Keratinocyte (primary cell): ENCODE measurements at regions not wholly inside any gene's neighbourhood (a gene's known extent, or its start where the extent isn't known, plus 50 kb on each side); places are given as distances from the start of the nearest gene placed in this dataset.

Source experiments
- DNase-seq: peaks from one replicate; pipeline ENCODE4 v3.0.0-alpha.2; 2011; ENCODE audit warnings: low read depth, missing footprints, low spot score
- FAIRE-seq: peaks from 2 replicates; lab custom pipeline; 2011; peaks lifted over from hg19 to GRCh38; lab: Jason Lieb, UNC
- H2AFZ ChIP-seq: 2 replicates; pipeline ENCODE4 v1.6.0; 2012; ENCODE audit warnings: low read length, control low read depth, inconsistent platforms; ENCODE audit not compliant: control insufficient read depth
- H3K27ac ChIP-seq: 2 replicates; pipeline ENCODE4 v1.5.1; 2011; ENCODE audit warnings: low read length; ENCODE audit not compliant: control insufficient read depth, insufficient read depth
- H3K27me3 ChIP-seq: 3 replicates; pipeline ENCODE4 v1.6.0; 2011; ENCODE audit warnings: low read length; ENCODE audit not compliant: control insufficient read depth, insufficient read depth; ENCODE audit errors: extremely low read depth
- H3K36me3 ChIP-seq, 2 experiments: 2 replicates in 1 of 2; 3 replicates in 1 of 2; pipeline ENCODE4 v1.5.1; 2011; ENCODE audit warnings: low read length in 2 of 2, mild to moderate bottlenecking in 1 of 2; ENCODE audit not compliant: control insufficient read depth in 2 of 2, insufficient read depth in 2 of 2; ENCODE audit errors: extremely low read depth in 1 of 2
- H3K4me1 ChIP-seq: 3 replicates; pipeline ENCODE4 v1.5.1; 2011; ENCODE audit warnings: low read length; ENCODE audit not compliant: control insufficient read depth, insufficient read depth; ENCODE audit errors: extremely low read depth
- H3K4me2 ChIP-seq: 3 replicates; pipeline ENCODE4 v1.6.0; 2011; ENCODE audit warnings: low read depth, low read length; ENCODE audit not compliant: control insufficient read depth, insufficient read depth; ENCODE audit errors: extremely low read depth
- H3K4me3 ChIP-seq, 3 experiments: fragments of 200-600 bp in 1 of 3; sonication (generic) in 1 of 3; 2 replicates in 2 of 3; 3 replicates in 1 of 3; pipeline ENCODE4 v1.5.1; 2011 to 2016; ENCODE audit warnings: low read length in 3 of 3, mild to moderate bottlenecking in 3 of 3, control low read depth in 2 of 3, inconsistent platforms in 1 of 3, low read depth in 1 of 3, mixed read lengths in 1 of 3, mixed run types in 1 of 3, moderate library complexity in 1 of 3; ENCODE audit not compliant: control insufficient read depth in 2 of 3, insufficient read depth in 2 of 3; ENCODE audit errors: extremely low read depth in 1 of 3
- H3K79me2 ChIP-seq: 2 replicates; pipeline ENCODE4 v1.6.0; 2012; ENCODE audit warnings: low read length; ENCODE audit not compliant: control insufficient read depth, insufficient read depth
- H3K9ac ChIP-seq: 3 replicates; pipeline ENCODE4 v1.6.0; 2011; ENCODE audit warnings: low read length; ENCODE audit not compliant: control insufficient read depth, insufficient read depth; ENCODE audit errors: extremely low read depth
- H3K9me1 ChIP-seq: 3 replicates; pipeline ENCODE4 v1.6.0; 2011; ENCODE audit warnings: low read length; ENCODE audit not compliant: control insufficient read depth, insufficient read depth; ENCODE audit errors: extremely low read depth
- H3K9me3 ChIP-seq: 2 replicates; pipeline ENCODE4 v1.5.1; 2012; ENCODE audit warnings: low read depth, low read length; ENCODE audit not compliant: control insufficient read depth
- H4K20me1 ChIP-seq: 3 replicates; pipeline ENCODE4 v1.6.0; 2011; ENCODE audit warnings: low read length; ENCODE audit not compliant: control insufficient read depth, insufficient read depth; ENCODE audit errors: extremely low read depth
- EZH2 ChIP-seq: IDR thresholded peaks from one replicate; pipeline ENCODE4 v1.6.1; 2012; ENCODE audit warnings: inconsistent platforms, mild to moderate bottlenecking, low read length, moderate library complexity
- dilution Hi-C: fragments of 300-500 bp; cut with MboI; formaldehyde crosslinking; loops from one replicate; pipeline ENCODE4 v1.7.0; 2020; ENCODE audit warnings: low sequenced_read_pairs; ENCODE audit not compliant: extremely low pct_ligation_motif_present
- TF ChIP-seq, protein P1 (sequence below), 3 experiments: IDR thresholded peaks in 1 of 3; conservative IDR thresholded peaks in 1 of 3; optimal IDR thresholded peaks in 1 of 3; 2 replicates in 2 of 3; 3 replicates in 1 of 3; pipeline versions ENCODE3 to v1.5.1; 2011; ENCODE audit warnings: low read length in 3 of 3, mild to moderate bottlenecking in 3 of 3, moderate library complexity in 2 of 3, control low read depth in 1 of 3, inconsistent platforms in 1 of 3; ENCODE audit not compliant: insufficient read depth in 2 of 3; ENCODE audit errors: extremely low read depth in 1 of 3

GRCh38 chr3:196141052-196141865, 59.4 kb upstream of the TFRC start:
- no peaks in the 10 kb centered on the region for H3K9me3 ChIP-seq
- no peak for TF ChIP-seq EZH2
- TF ChIP-seq, protein P1, sequence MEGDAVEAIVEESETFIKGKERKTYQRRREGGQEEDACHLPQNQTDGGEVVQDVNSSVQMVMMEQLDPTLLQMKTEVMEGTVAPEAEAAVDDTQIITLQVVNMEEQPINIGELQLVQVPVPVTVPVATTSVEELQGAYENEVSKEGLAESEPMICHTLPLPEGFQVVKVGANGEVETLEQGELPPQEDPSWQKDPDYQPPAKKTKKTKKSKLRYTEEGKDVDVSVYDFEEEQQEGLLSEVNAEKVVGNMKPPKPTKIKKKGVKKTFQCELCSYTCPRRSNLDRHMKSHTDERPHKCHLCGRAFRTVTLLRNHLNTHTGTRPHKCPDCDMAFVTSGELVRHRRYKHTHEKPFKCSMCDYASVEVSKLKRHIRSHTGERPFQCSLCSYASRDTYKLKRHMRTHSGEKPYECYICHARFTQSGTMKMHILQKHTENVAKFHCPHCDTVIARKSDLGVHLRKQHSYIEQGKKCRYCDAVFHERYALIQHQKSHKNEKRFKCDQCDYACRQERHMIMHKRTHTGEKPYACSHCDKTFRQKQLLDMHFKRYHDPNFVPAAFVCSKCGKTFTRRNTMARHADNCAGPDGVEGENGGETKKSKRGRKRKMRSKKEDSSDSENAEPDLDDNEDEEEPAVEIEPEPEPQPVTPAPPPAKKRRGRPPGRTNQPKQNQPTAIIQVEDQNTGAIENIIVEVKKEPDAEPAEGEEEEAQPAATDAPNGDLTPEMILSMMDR (optimal IDR thresholded peaks at IDR 0.05 in 1 of 3, IDR thresholded peaks at IDR 0.05 in 1 of 3, conservative IDR thresholded peaks at IDR 0.05 in 1 of 3; ENCODE audit: extremely low read depth in 1 of 3, insufficient read depth in 2 of 3, low read length in 3 of 3), result no peak
- dilution Hi-C loops, result no loop called here
- H3K79me2 ChIP-seq, result no peaks in the 10 kb centered on the region
- H3K4me1 ChIP-seq, result peaks cover 37% of the 10 kb centered on the region
- H2AFZ ChIP-seq, result no peak overlapping the region
- H3K9ac ChIP-seq, result no peak overlapping the region
- FAIRE-seq, result no peak
- H3K9me1 ChIP-seq, result no peaks in the 10 kb centered on the region
- no peak overlapping the region for H3K4me3 ChIP-seq
- H3K27me3 ChIP-seq, result no peaks in the 10 kb centered on the region
- no peak for DNase-seq
- H3K4me2 ChIP-seq, result no peak overlapping the region
- H3K36me3 ChIP-seq, result no peaks in the 10 kb centered on the region
- H3K27ac ChIP-seq, result no peak overlapping the region
- H4K20me1 ChIP-seq, result no peaks in the 10 kb centered on the region

DNA sequence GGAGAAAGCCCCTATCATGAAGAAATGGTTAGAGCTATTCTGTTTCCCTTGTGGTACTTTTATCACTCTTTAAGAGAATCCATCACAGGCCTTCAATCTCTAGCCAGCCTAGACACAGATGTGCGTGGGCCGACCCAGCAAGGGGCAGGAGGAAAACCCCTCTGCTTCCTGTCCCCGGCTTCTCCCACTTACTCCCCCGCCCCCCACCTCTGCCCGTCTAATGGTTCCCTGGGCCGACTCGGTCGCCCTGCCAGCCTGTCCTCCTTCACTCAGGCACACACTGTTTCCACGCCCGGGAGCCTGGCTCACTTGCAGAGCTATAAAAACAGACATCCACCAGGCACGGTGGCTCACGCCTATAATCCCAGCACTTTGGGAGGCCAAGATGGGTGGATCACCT, 58.3 kb upstream of the TFRC start:
- DNase-seq, result no peak
- H3K9ac ChIP-seq, result no peak overlapping the region
- H3K79me2 ChIP-seq, result no peaks in the 10 kb centered on the region
- no peaks in the 10 kb centered on the region for H3K27me3 ChIP-seq
- no peak overlapping the region for H3K27ac ChIP-seq
- dilution Hi-C loops, result no loop called here
- H4K20me1 ChIP-seq, result no peaks in the 10 kb centered on the region
- H3K36me3 ChIP-seq, result no peaks in the 10 kb centered on the region
- H3K4me2 ChIP-seq, result no peak overlapping the region
- no peaks in the 10 kb centered on the region for H3K9me1 ChIP-seq
- FAIRE-seq, result no peak
- H3K4me1 ChIP-seq, result peaks cover 46% of the 10 kb centered on the region
- H2AFZ ChIP-seq, result no peak overlapping the region
- no peak overlapping the region for H3K4me3 ChIP-seq
- no peaks in the 10 kb centered on the region for H3K9me3 ChIP-seq
- TF ChIP-seq, protein P1 (optimal IDR thresholded peaks at IDR 0.05 in 1 of 3, IDR thresholded peaks at IDR 0.05 in 1 of 3, conservative IDR thresholded peaks at IDR 0.05 in 1 of 3; ENCODE audit: extremely low read depth in 1 of 3, insufficient read depth in 2 of 3, low read length in 3 of 3), result no peak
- TF ChIP-seq EZH2, result no peak
